Osteoblast (primary cell): ENCODE measurements at regions not wholly inside any gene's neighbourhood (a gene's known extent, or its start where the extent isn't known, plus 50 kb on each side); places are given as distances from the start of the nearest gene placed in this dataset.
A peak's percentile ranks its signal among the peaks of the same experiment; 100 is the strongest.

Source experiments
- DNase-seq: peaks from one replicate; pipeline ENCODE4 v3.0.0; 2011; ENCODE audit warnings: low spot score, mixed read lengths; ENCODE audit not compliant: insufficient read length; ENCODE audit errors: missing footprints
- H2AFZ ChIP-seq: 2 replicates; pipeline ENCODE4 v1.6.0; 2011; ENCODE audit warnings: mild to moderate bottlenecking, low read length
- H3K27ac ChIP-seq: 2 replicates; pipeline ENCODE4 v1.5.1; 2011; ENCODE audit warnings: mild to moderate bottlenecking, low read depth, low read length, moderate library complexity
- H3K27me3 ChIP-seq: 2 replicates; pipeline ENCODE4 v1.6.0; 2012; ENCODE audit warnings: mild to moderate bottlenecking, control low read depth, inconsistent platforms, low read length, moderate library complexity; ENCODE audit not compliant: insufficient read depth
- H3K36me3 ChIP-seq: 2 replicates; pipeline ENCODE4 v1.5.1; 2011; ENCODE audit warnings: mild to moderate bottlenecking, low read length, control low read depth, moderate library complexity; ENCODE audit not compliant: insufficient read depth
- H3K4me1 ChIP-seq: 2 replicates; pipeline ENCODE4 v1.5.1; 2011; ENCODE audit warnings: mild to moderate bottlenecking, low read length, control low read depth, moderate library complexity; ENCODE audit not compliant: insufficient read depth
- H3K4me2 ChIP-seq: 2 replicates; pipeline ENCODE4 v1.6.0; 2011; ENCODE audit warnings: mild to moderate bottlenecking, low read length; ENCODE audit not compliant: insufficient read depth
- H3K4me3 ChIP-seq: fragments of 200-600 bp; sonication (generic); 3 replicates; pipeline ENCODE4 v1.5.1; 2012; ENCODE audit warnings: mild to moderate bottlenecking, low read length, inconsistent platforms; ENCODE audit not compliant: insufficient read depth
- H3K79me2 ChIP-seq: 2 replicates; pipeline ENCODE4 v1.6.0; 2012; ENCODE audit warnings: mild to moderate bottlenecking, low read length, control low read depth, inconsistent platforms; ENCODE audit not compliant: insufficient read depth
- H3K9me3 ChIP-seq: 2 replicates; pipeline ENCODE4 v1.5.1; 2011; ENCODE audit warnings: low read depth, low read length, control low read depth
- H4K20me1 ChIP-seq: 2 replicates; pipeline ENCODE4 v1.6.0; 2012; ENCODE audit warnings: mild to moderate bottlenecking, low read length, control low read depth; ENCODE audit not compliant: insufficient read depth
- TF ChIP-seq, protein P1 (sequence below): IDR thresholded peaks from 2 replicates; pipeline ENCODE4 v1.5.1; 2011; ENCODE audit warnings: mild to moderate bottlenecking, low read depth, low read length, moderate library complexity; ENCODE audit errors: extremely low read depth

- TF ChIP-seq, protein P1, sequence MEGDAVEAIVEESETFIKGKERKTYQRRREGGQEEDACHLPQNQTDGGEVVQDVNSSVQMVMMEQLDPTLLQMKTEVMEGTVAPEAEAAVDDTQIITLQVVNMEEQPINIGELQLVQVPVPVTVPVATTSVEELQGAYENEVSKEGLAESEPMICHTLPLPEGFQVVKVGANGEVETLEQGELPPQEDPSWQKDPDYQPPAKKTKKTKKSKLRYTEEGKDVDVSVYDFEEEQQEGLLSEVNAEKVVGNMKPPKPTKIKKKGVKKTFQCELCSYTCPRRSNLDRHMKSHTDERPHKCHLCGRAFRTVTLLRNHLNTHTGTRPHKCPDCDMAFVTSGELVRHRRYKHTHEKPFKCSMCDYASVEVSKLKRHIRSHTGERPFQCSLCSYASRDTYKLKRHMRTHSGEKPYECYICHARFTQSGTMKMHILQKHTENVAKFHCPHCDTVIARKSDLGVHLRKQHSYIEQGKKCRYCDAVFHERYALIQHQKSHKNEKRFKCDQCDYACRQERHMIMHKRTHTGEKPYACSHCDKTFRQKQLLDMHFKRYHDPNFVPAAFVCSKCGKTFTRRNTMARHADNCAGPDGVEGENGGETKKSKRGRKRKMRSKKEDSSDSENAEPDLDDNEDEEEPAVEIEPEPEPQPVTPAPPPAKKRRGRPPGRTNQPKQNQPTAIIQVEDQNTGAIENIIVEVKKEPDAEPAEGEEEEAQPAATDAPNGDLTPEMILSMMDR: no peak
- Histone ChIP-seq H3K4me2 (peak overlapping the region; percentile 89), H3K79me2 (no peaks in the 10 kb centered on the region), H3K4me1 (peaks cover 15% of the 10 kb centered on the region), H4K20me1 (no peaks in the 10 kb centered on the region), H3K27ac (no peak overlapping the region), H3K4me3 (peak overlapping the region; percentile 61), H3K9me3 (no peaks in the 10 kb centered on the region), H3K27me3 (peaks cover 58% of the 10 kb centered on the region), H2AFZ (peak overlapping the region; percentile 47), H3K36me3 (no peaks in the 10 kb centered on the region)
- DNase-seq: peak; percentile 86
Measured at GRCh38 chr11:122439866-122440810, 215.4 kb upstream of the UBASH3B start.

GRCh38 chr11:122436188-122436555 is 219.3 kb upstream of the UBASH3B start:
- Histone ChIP-seq H3K27me3 (peaks cover 34% of the 10 kb centered on the region), H3K4me1 (peaks cover 12% of the 10 kb centered on the region), H2AFZ (no peak overlapping the region), H3K27ac (no peak overlapping the region), H3K36me3 (no peaks in the 10 kb centered on the region), H3K4me3 (no peak overlapping the region), H3K79me2 (no peaks in the 10 kb centered on the region), H3K4me2 (no peak overlapping the region), H3K9me3 (no peaks in the 10 kb centered on the region), H4K20me1 (no peaks in the 10 kb centered on the region)
- TF ChIP-seq, protein P1: no peak
- DNase-seq: no peak

- H3K27me3 ChIP-seq: peaks cover 30% of the 10 kb centered on the region
- no peaks in the 10 kb centered on the region for H3K9me3 ChIP-seq
- peaks cover 7% of the 10 kb centered on the region for H3K4me1 ChIP-seq
- H3K79me2 ChIP-seq: no peaks in the 10 kb centered on the region
- TF ChIP-seq, protein P1: no peak
- no peak overlapping the region for H3K4me2 ChIP-seq
- H2AFZ ChIP-seq: no peak overlapping the region
- DNase-seq: no peak
- no peak overlapping the region for H3K4me3 ChIP-seq
- H3K36me3 ChIP-seq: no peaks in the 10 kb centered on the region
- H4K20me1 ChIP-seq: no peaks in the 10 kb centered on the region
- H3K27ac ChIP-seq: no peak overlapping the region
Measured at GRCh38 chr11:122435540-122436187, 219.9 kb upstream of the UBASH3B start.

DNA sequence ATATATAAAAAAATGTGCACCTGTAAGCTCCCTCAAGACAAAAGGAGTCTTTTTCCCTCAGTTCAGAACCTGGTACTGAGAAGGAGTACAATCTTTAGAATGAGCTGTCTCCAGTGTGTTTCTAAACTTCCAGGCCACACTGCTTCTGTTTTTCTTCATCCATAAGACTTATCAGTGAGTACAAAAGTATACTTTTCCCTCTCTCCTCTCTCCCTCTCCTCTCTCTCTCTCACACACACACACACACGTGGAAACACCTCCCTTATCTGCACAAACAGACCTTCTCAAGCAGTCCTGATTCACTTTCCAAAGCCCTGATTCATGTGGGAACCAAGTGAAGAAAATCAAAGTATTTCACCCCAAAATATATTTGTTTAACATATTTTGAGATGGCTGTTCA is 220.7 kb upstream of the UBASH3B start:
- no peak overlapping the region for H2AFZ ChIP-seq
- H3K27me3 ChIP-seq: peaks cover 25% of the 10 kb centered on the region
- no peaks in the 10 kb centered on the region for H3K9me3 ChIP-seq
- TF ChIP-seq, protein P1: no peak
- H4K20me1 ChIP-seq: no peaks in the 10 kb centered on the region
- H3K4me1 ChIP-seq: peaks cover under 1% of the 10 kb centered on the region
- no peak overlapping the region for H3K4me3 ChIP-seq
- no peaks in the 10 kb centered on the region for H3K36me3 ChIP-seq
- H3K4me2 ChIP-seq: no peak overlapping the region
- DNase-seq: no peak
- H3K79me2 ChIP-seq: no peaks in the 10 kb centered on the region
- no peak overlapping the region for H3K27ac ChIP-seq
